IMR-90 (cell line): ENCODE measurements at regions not wholly inside any gene's neighbourhood (a gene's known extent, or its start where the extent isn't known, plus 50 kb on each side); places are given as distances from the start of the nearest gene placed in this dataset.

Source experiments
- ATAC-seq: fragments of 200-7000 bp; cut with Tn5 transposase; 2 replicates; pipeline ENCODE4 v1.9.1; 2020; ENCODE audit warnings: low read depth, mild to moderate bottlenecking, moderate library complexity
- BruUV-seq: library from RNA; stranded (reverse); fragments of 400-500 nt; replicated peaks from 2 replicates; lab custom pipeline; 2021; lab: Mats Ljungman, UMichigan
- CTCF ChIA-PET: fragments of 300-600 bp; formaldehyde crosslinking; extraction: SDS; loops from one replicate; lab custom pipeline; 2021; ENCODE audit warnings: antibody characterized with exemption; lab: Yijun Ruan, JAX
- POLR2A ChIA-PET: fragments of 300-600 bp; sonication (Branson Sonifier 250); formaldehyde crosslinking; loops from one replicate; lab custom pipeline; 2022; ENCODE audit warnings: antibody characterized with exemption; ENCODE audit not compliant: unreplicated experiment; lab: Charles Lee
- DNase-seq: peaks from one replicate; pipeline ENCODE4 v3.0.0; 2013
- H2AFZ ChIP-seq: replicated peaks from 2 replicates; pipeline ENCODE3; 2013; ENCODE audit warnings: low read length, mild to moderate bottlenecking; ENCODE audit not compliant: poor library complexity
- H2AK5ac ChIP-seq: 2 replicates; pipeline ENCODE4 v1.6.1; 2013; ENCODE audit warnings: low read depth, low read length, inconsistent platforms
- H2AK9ac ChIP-seq: replicated peaks from 2 replicates; pipeline ENCODE3; 2013; ENCODE audit warnings: mild to moderate bottlenecking, low read depth, low read length, moderate library complexity; ENCODE audit not compliant: poor library complexity
- H2BK120ac ChIP-seq: 2 replicates; pipeline ENCODE4 v1.6.1; 2013; ENCODE audit warnings: low read depth, low read length, inconsistent platforms
- H2BK15ac ChIP-seq: 3 replicates; pipeline ENCODE4 v1.6.1; 2013; ENCODE audit warnings: low read depth, low read length, inconsistent platforms
- H2BK20ac ChIP-seq: 2 replicates; pipeline ENCODE4 v1.6.1; 2013; ENCODE audit warnings: low read depth, mild to moderate bottlenecking, inconsistent platforms, low read length, moderate library complexity
- H2BK5ac ChIP-seq: 2 replicates; pipeline ENCODE4 v1.6.1; 2013; ENCODE audit warnings: mild to moderate bottlenecking, low read depth, low read length, inconsistent platforms; ENCODE audit not compliant: poor library complexity, severe bottlenecking
- H3K14ac ChIP-seq: replicated peaks from 2 replicates; pipeline ENCODE4 v1.6.1; 2013; ENCODE audit warnings: low read depth, low read length, inconsistent platforms
- H3K18ac ChIP-seq: 2 replicates; pipeline ENCODE4 v1.6.1; 2013; ENCODE audit warnings: low read depth, low read length, control low read depth
- H3K23ac ChIP-seq: 2 replicates; pipeline ENCODE4 v1.6.1; 2013; ENCODE audit warnings: low read depth, low read length, inconsistent platforms
- H3K27ac ChIP-seq: 2 replicates; pipeline ENCODE4 v1.5.1; 2013; ENCODE audit warnings: mild to moderate bottlenecking, control low read depth, low read length; ENCODE audit not compliant: insufficient read depth
- H3K27me3 ChIP-seq: 2 replicates; pipeline ENCODE4 v1.6.1; 2013; ENCODE audit warnings: low read length; ENCODE audit not compliant: control insufficient read depth, insufficient read depth
- H3K36me3 ChIP-seq: 2 replicates; pipeline ENCODE4 v1.6.1; 2013; ENCODE audit warnings: low read length, mixed read lengths; ENCODE audit not compliant: control insufficient read depth, insufficient read depth
- H3K4ac ChIP-seq: 2 replicates; pipeline ENCODE4 v1.6.1; 2013; ENCODE audit warnings: low read depth, low read length, inconsistent platforms
- H3K4me1 ChIP-seq: 2 replicates; pipeline ENCODE4 v1.6.1; 2013; ENCODE audit warnings: low read length, mixed read lengths; ENCODE audit not compliant: control insufficient read depth, insufficient read depth
- H3K4me2 ChIP-seq: 2 replicates; pipeline ENCODE4 v1.6.1; 2013; ENCODE audit warnings: low read depth, mild to moderate bottlenecking, control low read depth, low read length, moderate library complexity
- H3K4me3 ChIP-seq: 2 replicates; pipeline ENCODE4 v1.5.1; 2013; ENCODE audit warnings: low read depth, mild to moderate bottlenecking, control low read depth, low read length, moderate library complexity; ENCODE audit not compliant: insufficient read depth
- H3K56ac ChIP-seq: 2 replicates; pipeline ENCODE4 v1.6.1; 2013; ENCODE audit warnings: low read length, inconsistent platforms; ENCODE audit not compliant: insufficient read depth; ENCODE audit errors: extremely low read depth
- H3K79me1 ChIP-seq, 2 experiments: 2 replicates each; pipeline ENCODE4 v1.6.1; 2013; ENCODE audit warnings: low read length in 2 of 2, inconsistent platforms in 1 of 2, low read depth in 1 of 2
- H3K9ac ChIP-seq: 2 replicates; pipeline ENCODE4 v1.6.1; 2013; ENCODE audit warnings: low read depth, low read length, control low read depth
- H3K9me1 ChIP-seq: 2 replicates; pipeline ENCODE4 v1.6.1; 2013; ENCODE audit warnings: low read length, inconsistent platforms; ENCODE audit not compliant: insufficient read depth
- H3K9me3 ChIP-seq: 2 replicates; pipeline ENCODE4 v1.6.1; 2013; ENCODE audit warnings: low read length; ENCODE audit not compliant: control insufficient read depth, insufficient read depth
- H4K20me1 ChIP-seq: 2 replicates; pipeline ENCODE4 v1.6.1; 2013; ENCODE audit warnings: low read length, inconsistent platforms; ENCODE audit not compliant: insufficient read depth
- H4K5ac ChIP-seq: 2 replicates; pipeline ENCODE4 v1.6.1; 2013; ENCODE audit warnings: mild to moderate bottlenecking, low read depth, low read length, control low read depth
- H4K8ac ChIP-seq, 2 experiments: 2 replicates each; pipeline ENCODE4 v1.6.1; 2013; ENCODE audit warnings: low read depth in 2 of 2, low read length in 2 of 2, control low read depth in 1 of 2, inconsistent platforms in 1 of 2
- H4K91ac ChIP-seq: 2 replicates; pipeline ENCODE4 v1.6.1; 2013; ENCODE audit warnings: low read depth, low read length, inconsistent platforms; ENCODE audit not compliant: insufficient read depth
- BHLHE40 ChIP-seq: fragments of 150-350 bp; IDR thresholded peaks from 2 replicates; pipeline ENCODE4 v1.6.1; 2016; ENCODE audit warnings: mild to moderate bottlenecking, low read depth, low read length
- CHD1 ChIP-seq: IDR thresholded peaks from 2 replicates; pipeline ENCODE4 v1.6.1; 2012; ENCODE audit warnings: low read depth, low read length, improper control_type of control experiment
- CTCF ChIP-seq: conservative IDR thresholded peaks from 2 replicates; pipeline ENCODE4 v1.5.1; 2012; ENCODE audit warnings: mild to moderate bottlenecking, low read depth, low read length, improper control_type of control experiment
- ELK1 ChIP-seq: fragments of 150-350 bp; IDR thresholded peaks from 2 replicates; pipeline ENCODE4 v1.6.1; 2016; ENCODE audit warnings: low read depth, mild to moderate bottlenecking, low read length, moderate library complexity, borderline replicate concordance
- FOS ChIP-seq: fragments of 150-350 bp; IDR thresholded peaks from 2 replicates; pipeline ENCODE4 v1.6.1; 2016; ENCODE audit warnings: low read depth, low read length
- MAFK ChIP-seq: IDR thresholded peaks from 2 replicates; pipeline ENCODE4 v1.6.1; 2012; ENCODE audit warnings: low read depth, low read length, improper control_type of control experiment
- MAZ ChIP-seq: IDR thresholded peaks from 2 replicates; pipeline ENCODE4 v1.6.1; 2012; ENCODE audit warnings: low read depth, mild to moderate bottlenecking, low read length, improper control_type of control experiment, moderate library complexity, borderline replicate concordance
- MXI1 ChIP-seq: IDR thresholded peaks from 2 replicates; pipeline ENCODE4 v1.6.1; 2012; ENCODE audit warnings: low read depth, mild to moderate bottlenecking, low read length, moderate library complexity, borderline replicate concordance
- POLR2A ChIP-seq: IDR thresholded peaks from 2 replicates; pipeline ENCODE4 v1.6.1; 2012; ENCODE audit warnings: mild to moderate bottlenecking, low read depth, low read length
- RAD21 ChIP-seq: IDR thresholded peaks from 2 replicates; pipeline ENCODE4 v1.6.1; 2012; ENCODE audit warnings: low read length, improper control_type of control experiment
- RFX5 ChIP-seq: IDR thresholded peaks from 2 replicates; pipeline ENCODE4 v1.8.0; 2012; ENCODE audit warnings: low read depth, mild to moderate bottlenecking, low read length, moderate library complexity
- SMC3 ChIP-seq: fragments of 150-350 bp; IDR thresholded peaks from 2 replicates; pipeline ENCODE4 v1.6.1; 2016; ENCODE audit warnings: low read depth, mild to moderate bottlenecking, antibody characterized with exemption, low read length, moderate library complexity
- USF2 ChIP-seq: fragments of 150-350 bp; IDR thresholded peaks from 2 replicates; pipeline ENCODE4 v1.6.1; 2017; ENCODE audit warnings: mild to moderate bottlenecking, antibody characterized with exemption, low read length, low read depth
- WGBS, 2 experiments: methylation state at CpG; one replicate each; pipeline versions ENCODE4 v1.1.5 to v1.1.7; 2013; ENCODE audit warnings: missing lambda C conversion rate in 2 of 2; ENCODE audit not compliant: insufficient read length in 1 of 2; ENCODE audit errors: extremely low coverage in 2 of 2; 5-methylcytosine and 5-hydroxymethylcytosine counted together
- dilution Hi-C: fragments of 300-500 bp; cut with HindIII; formaldehyde crosslinking; loops from one replicate; pipeline ENCODE4 v1.14.3; 2018; ENCODE audit warnings: low sequenced_read_pairs; ENCODE audit not compliant: unreplicated experiment
- in situ Hi-C: fragments of 300-500 bp; cut with MboI; formaldehyde crosslinking; loops from 3 replicates; pipeline ENCODE4 v1.14.3; 2019; ENCODE audit warnings: low sequenced_read_pairs, inconsistent platforms, mixed read lengths
- intact Hi-C: fragments of 100-400 bp; cut with micrococcal nuclease; formaldehyde crosslinking; loops from 2 replicates; pipeline ENCODE4 v1.10.0; 2022

DNA sequence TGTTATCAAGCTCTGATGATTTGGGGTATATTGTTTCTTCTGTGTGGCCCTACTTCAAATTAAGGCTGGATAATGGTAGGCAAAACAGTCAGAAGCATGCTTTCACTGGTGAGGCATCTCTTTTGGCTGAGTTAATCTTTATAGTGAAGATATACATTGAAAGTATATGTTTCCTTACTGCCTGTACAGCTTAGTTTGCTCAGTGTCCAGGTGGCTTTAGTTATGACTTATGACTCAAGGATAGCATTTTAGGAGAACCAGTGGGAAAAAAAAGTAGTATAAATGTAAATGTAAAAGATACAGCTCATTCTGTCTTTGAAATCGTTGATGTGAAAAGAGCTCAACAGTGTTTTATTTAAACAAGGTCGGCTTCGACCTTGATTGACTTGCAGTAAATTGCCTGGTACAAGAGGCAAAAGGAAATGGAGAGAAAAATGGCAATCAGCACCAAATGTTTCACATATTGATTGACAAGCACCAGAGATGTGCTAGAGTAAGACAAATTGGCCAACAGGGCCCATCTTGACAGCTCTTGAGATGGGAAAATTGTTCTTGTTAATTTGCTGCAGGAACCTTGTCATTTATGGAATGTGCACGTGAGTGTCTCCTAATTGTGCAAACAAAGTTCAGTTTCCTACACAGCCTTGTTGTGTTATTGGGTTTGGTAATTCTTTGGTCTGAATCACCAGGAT lies 447.4 kb upstream of the WWC1 start:
- ChIA-PET CTCF (no interaction called here), POLR2A (interaction anchor here (0.7 kb wide), 1 partner anchor 102 kb away, joined by 14 read pairs; no protein-coding TSS in a partner anchor)
- Histone ChIP-seq H2BK120ac (no peak overlapping the region), H2AFZ (no peak overlapping the region), H3K9ac (no peak overlapping the region), H3K36me3 (no peaks in the 10 kb centered on the region), H3K4ac (no peak overlapping the region), H2BK20ac (no peak overlapping the region), H3K56ac (no peak overlapping the region), H3K79me1 (no peaks in the 10 kb centered on the region), H2AK9ac (no peak overlapping the region), H3K27me3 (peaks cover 2% of the 10 kb centered on the region; the same call in 1 of the 2 replicates), H3K18ac (no peak overlapping the region), H3K14ac (no peak overlapping the region), H2AK5ac (no peak overlapping the region), H3K4me2 (no peak overlapping the region), H3K4me3 (no peak overlapping the region), H4K8ac (no peak overlapping the region), H3K9me1 (no peaks in the 10 kb centered on the region), H2BK5ac (no peak overlapping the region), H4K91ac (no peak overlapping the region), H3K23ac (no peak overlapping the region), H3K27ac (no peak overlapping the region), H2BK15ac (no peak overlapping the region), H3K9me3 (no peaks in the 10 kb centered on the region), H3K4me1 (no peaks in the 10 kb centered on the region), H4K5ac (no peak overlapping the region), H4K20me1 (no peaks in the 10 kb centered on the region)
- in situ Hi-C loops: no loop called here
- no TSS peak for BruUV-seq
- WGBS, 2 experiments: 100% methylated on average over 1 of the region's 4 CpGs; no CpG with 5 or more reads in 1 of the 2 experiments
- dilution Hi-C loops: no loop called here
- TF ChIP-seq CTCF (no peak), RFX5 (no peak), POLR2A (no peak), CHD1 (no peak), RAD21 (no peak), MXI1 (no peak), MAZ (no peak), USF2 (no peak), FOS (no peak), BHLHE40 (no peak), SMC3 (no peak), ELK1 (no peak), MAFK (no peak)
- intact Hi-C loops: no loop called here
- ATAC-seq (no peak), DNase-seq (no peak)
